C4-2B (cell line): ENCODE measurements at regions not wholly inside any gene's neighbourhood (a gene's known extent, or its start where the extent isn't known, plus 50 kb on each side); places are given as distances from the start of the nearest gene placed in this dataset.
A peak's percentile ranks its signal among the peaks of the same experiment; 100 is the strongest.

Experiments used
- CTCF ChIP-seq: fragments of 450-650 bp; conservative IDR thresholded peaks from 2 replicates; pipeline ENCODE4 v1.5.1; 2017; ENCODE audit warnings: mild to moderate bottlenecking
- ZFX ChIP-seq: fragments of 450-650 bp; IDR thresholded peaks from 2 replicates; pipeline ENCODE4 v1.6.1; 2017

- TF ChIP-seq CTCF = peak; percentile 39
- TF ChIP-seq ZFX = no peak
Observed at GRCh38 chr4:66777097-66777496, 768.2 kb downstream of the CENPC start.
